ENCODE measurements at regions not wholly inside any gene's neighbourhood (a gene's known extent, or its start where the extent isn't known, plus 50 kb on each side); places are given as distances from the start of the nearest gene placed in this dataset.

DNA sequence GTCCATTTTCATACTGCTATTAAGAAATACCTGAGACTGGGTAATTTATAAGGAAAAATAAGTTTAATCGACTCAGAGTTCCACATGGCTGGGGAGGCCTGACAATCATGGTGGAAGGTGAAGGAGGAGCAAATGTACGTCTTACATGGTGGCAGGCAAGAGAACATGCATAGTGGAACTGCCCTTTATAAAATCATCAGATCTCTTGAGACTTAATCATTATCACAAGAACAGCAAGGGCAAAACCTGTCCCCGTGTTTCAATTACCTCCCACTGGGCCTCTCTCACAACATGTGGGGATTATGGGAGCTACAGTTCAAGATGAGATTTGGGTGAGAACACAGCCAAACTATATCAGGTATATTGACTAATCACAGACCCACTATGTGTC, 370.2 kb upstream of the USP24 start:
- no peak for TF ChIP-seq CTCF (IDR thresholded peaks at IDR 0.05)
- TF ChIP-seq POLR2A (IDR thresholded peaks at IDR 0.05; ENCODE audit: low read depth): no peak
- no peak for TF ChIP-seq POLR2AphosphoS5 (IDR thresholded peaks at IDR 0.05)
- no peak for TF ChIP-seq EP300 (IDR thresholded peaks at IDR 0.05)
